ENCODE measurements at regions not wholly inside any gene's neighbourhood (a gene's known extent, or its start where the extent isn't known, plus 50 kb on each side); places are given as distances from the start of the nearest gene placed in this dataset.

DNA sequence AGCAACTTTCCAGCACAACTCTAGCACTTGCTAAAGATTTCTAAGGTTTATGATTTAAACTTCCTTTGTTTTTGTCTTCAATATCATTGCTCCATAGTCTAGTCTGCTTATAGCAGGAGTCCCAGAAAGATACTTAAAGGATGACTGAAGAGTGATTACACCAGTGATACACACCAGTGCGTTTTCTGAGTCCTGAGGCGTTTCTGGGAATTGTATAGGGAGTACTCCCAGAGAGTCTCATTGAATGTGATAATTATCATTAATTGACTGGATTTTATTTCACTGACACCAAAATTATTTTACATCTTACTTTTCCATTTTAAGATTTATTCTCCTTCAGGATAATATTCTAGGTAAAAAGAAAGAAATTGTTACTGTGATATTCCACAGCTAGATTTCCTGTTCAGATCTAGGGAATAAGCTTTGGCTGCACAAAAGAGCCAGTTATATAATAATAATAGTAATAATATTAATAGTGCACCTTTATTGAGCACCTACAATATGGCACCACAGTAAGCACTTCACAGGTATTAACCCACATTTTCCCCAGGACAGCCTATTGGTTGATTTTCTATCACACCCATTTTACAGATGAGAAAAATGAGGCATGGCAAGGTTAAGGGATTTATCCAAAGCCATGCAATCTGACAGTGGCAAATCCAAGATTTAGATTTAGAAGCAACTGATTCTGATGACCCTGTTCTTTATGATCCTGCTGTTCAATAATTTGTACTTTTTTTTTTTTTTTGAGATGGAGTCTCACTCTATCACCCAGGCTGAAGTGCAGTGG, 62.6 kb downstream of the IRX5 start:
- Histone ChIP-seq H3K27ac (no peak overlapping the region), H3K4me1 (no peaks in the 10 kb centered on the region), H3K4me3 (no peak overlapping the region), H3K27me3 (no peaks in the 10 kb centered on the region), H3K9me3 (no peaks in the 10 kb centered on the region), H3K36me3 (no peaks in the 10 kb centered on the region)
- intact Hi-C loops (cut with DNase I; ENCODE audit: low total_unique reads): no loop called here
- DNase-seq (ENCODE audit: low spot score in 2 of 2): no peak
- TF ChIP-seq POLR2A (IDR thresholded peaks at IDR 0.05) (no peak), POLR2AphosphoS5 (IDR thresholded peaks at IDR 0.05) (no peak)
- TF ChIP-seq, protein P1, sequence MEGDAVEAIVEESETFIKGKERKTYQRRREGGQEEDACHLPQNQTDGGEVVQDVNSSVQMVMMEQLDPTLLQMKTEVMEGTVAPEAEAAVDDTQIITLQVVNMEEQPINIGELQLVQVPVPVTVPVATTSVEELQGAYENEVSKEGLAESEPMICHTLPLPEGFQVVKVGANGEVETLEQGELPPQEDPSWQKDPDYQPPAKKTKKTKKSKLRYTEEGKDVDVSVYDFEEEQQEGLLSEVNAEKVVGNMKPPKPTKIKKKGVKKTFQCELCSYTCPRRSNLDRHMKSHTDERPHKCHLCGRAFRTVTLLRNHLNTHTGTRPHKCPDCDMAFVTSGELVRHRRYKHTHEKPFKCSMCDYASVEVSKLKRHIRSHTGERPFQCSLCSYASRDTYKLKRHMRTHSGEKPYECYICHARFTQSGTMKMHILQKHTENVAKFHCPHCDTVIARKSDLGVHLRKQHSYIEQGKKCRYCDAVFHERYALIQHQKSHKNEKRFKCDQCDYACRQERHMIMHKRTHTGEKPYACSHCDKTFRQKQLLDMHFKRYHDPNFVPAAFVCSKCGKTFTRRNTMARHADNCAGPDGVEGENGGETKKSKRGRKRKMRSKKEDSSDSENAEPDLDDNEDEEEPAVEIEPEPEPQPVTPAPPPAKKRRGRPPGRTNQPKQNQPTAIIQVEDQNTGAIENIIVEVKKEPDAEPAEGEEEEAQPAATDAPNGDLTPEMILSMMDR (IDR thresholded peaks at IDR 0.05): no peak

DNA sequence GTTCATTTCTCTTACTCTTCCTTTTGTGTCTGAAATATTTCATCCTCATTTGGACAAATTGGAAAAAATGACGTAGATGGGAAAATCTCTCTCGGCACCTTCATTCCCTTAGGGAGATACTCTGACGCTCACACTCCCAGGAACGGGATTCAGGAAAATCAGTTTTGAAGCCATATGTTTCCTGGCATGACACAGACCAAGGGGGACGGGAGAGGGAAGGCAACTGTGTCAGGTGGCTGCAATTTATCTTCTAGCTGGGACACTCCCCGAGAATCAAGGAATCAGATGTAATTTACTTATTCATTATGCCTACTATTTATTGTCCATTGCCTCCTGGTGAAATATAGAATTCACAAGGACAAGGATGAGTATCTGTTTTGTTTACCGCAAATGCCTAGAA, 65.5 kb downstream of the IRX5 start:
- H3K27ac ChIP-seq: no peak overlapping the region
- DNase-seq (ENCODE audit: low spot score in 2 of 2): no peak
- intact Hi-C loops (cut with DNase I; ENCODE audit: low total_unique reads): no loop called here
- H3K4me3 ChIP-seq: no peak overlapping the region
- H3K9me3 ChIP-seq: no peaks in the 10 kb centered on the region
- no peaks in the 10 kb centered on the region for H3K27me3 ChIP-seq
- H3K36me3 ChIP-seq: no peaks in the 10 kb centered on the region
- no peaks in the 10 kb centered on the region for H3K4me1 ChIP-seq
- TF ChIP-seq POLR2A (IDR thresholded peaks at IDR 0.05) (no peak), POLR2AphosphoS5 (IDR thresholded peaks at IDR 0.05) (no peak)
- TF ChIP-seq, protein P1 (IDR thresholded peaks at IDR 0.05): no peak

DNA sequence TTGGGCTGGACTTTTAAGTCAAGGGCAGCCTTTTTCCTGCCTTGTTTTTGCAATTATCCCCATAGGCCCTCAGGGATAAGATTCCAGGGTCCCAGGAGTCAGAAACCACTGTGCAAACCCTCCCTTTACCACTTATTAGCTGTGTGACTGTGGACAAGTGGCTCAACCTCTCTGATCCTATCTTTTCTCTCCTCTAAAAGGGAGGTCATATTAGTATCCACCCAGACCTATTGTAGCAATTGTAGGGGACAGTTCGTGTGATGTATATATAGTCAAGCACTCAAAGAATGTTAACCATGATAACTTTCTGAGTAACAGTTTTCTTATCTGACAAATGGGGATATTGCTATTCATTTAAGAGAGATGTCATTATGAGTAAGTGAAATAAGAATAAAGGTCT, 68.2 kb downstream of the IRX5 start:
- TF ChIP-seq, protein P1 (IDR thresholded peaks at IDR 0.05): no peak
- no peak for TF ChIP-seq POLR2AphosphoS5 (IDR thresholded peaks at IDR 0.05)
- TF ChIP-seq POLR2A (IDR thresholded peaks at IDR 0.05): no peak
- intact Hi-C loops (cut with DNase I; ENCODE audit: low total_unique reads): no loop called here
- no peak overlapping the region for H3K4me3 ChIP-seq
- DNase-seq (ENCODE audit: low spot score in 2 of 2): no peak
- no peaks in the 10 kb centered on the region for H3K27me3 ChIP-seq
- H3K36me3 ChIP-seq: no peaks in the 10 kb centered on the region
- no peaks in the 10 kb centered on the region for H3K9me3 ChIP-seq
- no peak overlapping the region for H3K27ac ChIP-seq
- H3K4me1 ChIP-seq: no peaks in the 10 kb centered on the region

DNA sequence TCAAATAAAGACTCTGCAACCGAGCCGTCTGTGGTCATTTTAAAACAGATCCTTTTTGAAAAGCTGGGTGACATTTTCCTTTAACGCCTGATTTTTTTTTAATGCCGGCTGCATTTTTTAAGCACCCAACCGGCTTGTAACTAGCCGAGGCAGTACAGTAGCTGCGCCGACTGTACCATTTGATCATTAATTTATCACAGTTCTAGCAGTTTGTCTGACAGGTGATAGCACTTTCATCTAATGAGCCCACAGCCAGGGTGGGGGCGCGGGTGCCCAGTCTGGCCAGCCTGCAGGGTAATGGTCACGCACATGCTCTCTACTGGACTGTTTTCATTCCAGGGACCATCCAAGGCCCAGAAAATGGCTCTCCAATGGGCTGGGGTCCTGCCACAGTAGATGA, 68.8 kb downstream of the IRX5 start:
- Histone ChIP-seq H3K4me3 (no peak overlapping the region), H3K4me1 (no peaks in the 10 kb centered on the region), H3K27me3 (no peaks in the 10 kb centered on the region), H3K36me3 (no peaks in the 10 kb centered on the region), H3K9me3 (no peaks in the 10 kb centered on the region), H3K27ac (no peak overlapping the region)
- intact Hi-C loops (cut with DNase I; ENCODE audit: low total_unique reads): no loop called here
- no peak for DNase-seq (ENCODE audit: low spot score in 2 of 2)
- TF ChIP-seq POLR2AphosphoS5 (IDR thresholded peaks at IDR 0.05) (no peak), POLR2A (IDR thresholded peaks at IDR 0.05) (no peak)
- TF ChIP-seq, protein P1 (IDR thresholded peaks at IDR 0.05): no peak

DNA sequence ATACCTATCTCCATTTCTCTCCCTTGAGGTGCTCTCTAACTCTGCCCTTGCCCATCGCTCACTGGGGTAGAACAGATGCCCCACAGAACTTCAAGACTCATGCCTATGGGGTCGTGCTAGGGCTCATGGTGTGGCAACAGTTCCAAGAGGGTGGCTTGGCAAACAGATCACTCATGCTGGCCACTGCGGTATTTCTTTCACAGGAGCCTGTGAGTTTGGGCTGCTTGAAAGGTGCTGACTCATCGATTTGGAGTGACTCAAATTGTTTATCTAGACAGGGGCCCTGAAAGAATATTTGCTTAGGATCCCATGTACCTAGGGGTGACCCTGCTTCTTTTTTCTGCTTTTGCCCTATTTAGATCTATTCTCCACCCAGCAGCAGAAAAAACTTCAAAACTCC, 69.9 kb downstream of the IRX5 start:
- no peak overlapping the region for H3K27ac ChIP-seq
- no peaks in the 10 kb centered on the region for H3K27me3 ChIP-seq
- TF ChIP-seq POLR2AphosphoS5 (IDR thresholded peaks at IDR 0.05) (no peak), POLR2A (IDR thresholded peaks at IDR 0.05) (no peak)
- TF ChIP-seq, protein P1 (IDR thresholded peaks at IDR 0.05): no peak
- no peaks in the 10 kb centered on the region for H3K9me3 ChIP-seq
- H3K4me3 ChIP-seq: no peak overlapping the region
- no peaks in the 10 kb centered on the region for H3K4me1 ChIP-seq
- intact Hi-C loops (cut with DNase I; ENCODE audit: low total_unique reads): no loop called here
- H3K36me3 ChIP-seq: no peaks in the 10 kb centered on the region
- DNase-seq (ENCODE audit: low spot score in 2 of 2): no peak
